Esophagus muscularis mucosa (tissue), 3 donors: ENCODE measurements at regions not wholly inside any gene's neighbourhood (a gene's known extent, or its start where the extent isn't known, plus 50 kb on each side); places are given as distances from the start of the nearest gene placed in this dataset.

Experiments
- POLR2A ChIP-seq: fragments of 450-650 bp; IDR thresholded peaks from one replicate; pipeline ENCODE4 v1.6.1; 2017; ENCODE audit warnings: antibody characterized with exemption, moderate library complexity, mild to moderate bottlenecking, low read depth
- TF ChIP-seq, protein P1 (sequence below), 3 experiments: fragments of 200-600 bp in 2 of 3; fragments of 450-650 bp in 1 of 3; sonication (generic) in 2 of 3; IDR thresholded peaks; one replicate each; pipeline ENCODE4 v1.5.1; 2017 to 2019; ENCODE audit warnings: antibody characterized with exemption in 3 of 3, mild to moderate bottlenecking in 2 of 3, moderate library complexity in 1 of 3

DNA sequence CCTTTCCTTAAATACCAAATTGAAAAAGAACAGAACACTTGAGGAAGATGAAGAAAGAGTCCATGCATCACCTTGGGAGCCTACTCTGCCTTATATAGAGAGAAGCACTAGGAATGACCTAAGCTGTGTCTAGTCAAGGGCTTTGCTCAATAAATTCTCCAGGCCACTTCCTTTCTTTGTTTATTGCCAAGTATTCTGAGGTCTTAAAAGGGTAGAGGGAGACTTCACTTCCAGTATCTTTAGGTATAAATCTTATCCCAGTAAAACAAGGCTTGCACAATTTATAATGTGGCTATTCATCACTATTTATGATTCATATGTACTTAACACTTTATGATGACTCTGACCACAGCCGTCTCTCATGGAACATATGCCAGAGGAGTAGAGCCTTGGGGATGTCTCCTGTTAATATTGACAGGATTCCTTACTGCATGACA is 85.1 kb upstream of the ARHGAP5 start:
- TF ChIP-seq, protein P1, sequence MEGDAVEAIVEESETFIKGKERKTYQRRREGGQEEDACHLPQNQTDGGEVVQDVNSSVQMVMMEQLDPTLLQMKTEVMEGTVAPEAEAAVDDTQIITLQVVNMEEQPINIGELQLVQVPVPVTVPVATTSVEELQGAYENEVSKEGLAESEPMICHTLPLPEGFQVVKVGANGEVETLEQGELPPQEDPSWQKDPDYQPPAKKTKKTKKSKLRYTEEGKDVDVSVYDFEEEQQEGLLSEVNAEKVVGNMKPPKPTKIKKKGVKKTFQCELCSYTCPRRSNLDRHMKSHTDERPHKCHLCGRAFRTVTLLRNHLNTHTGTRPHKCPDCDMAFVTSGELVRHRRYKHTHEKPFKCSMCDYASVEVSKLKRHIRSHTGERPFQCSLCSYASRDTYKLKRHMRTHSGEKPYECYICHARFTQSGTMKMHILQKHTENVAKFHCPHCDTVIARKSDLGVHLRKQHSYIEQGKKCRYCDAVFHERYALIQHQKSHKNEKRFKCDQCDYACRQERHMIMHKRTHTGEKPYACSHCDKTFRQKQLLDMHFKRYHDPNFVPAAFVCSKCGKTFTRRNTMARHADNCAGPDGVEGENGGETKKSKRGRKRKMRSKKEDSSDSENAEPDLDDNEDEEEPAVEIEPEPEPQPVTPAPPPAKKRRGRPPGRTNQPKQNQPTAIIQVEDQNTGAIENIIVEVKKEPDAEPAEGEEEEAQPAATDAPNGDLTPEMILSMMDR (IDR thresholded peaks at IDR 0.05), result no peak
- TF ChIP-seq POLR2A, result no peak
